Fibroblast of villous mesenchyme (primary cell): ENCODE measurements at regions not wholly inside any gene's neighbourhood (a gene's known extent, or its start where the extent isn't known, plus 50 kb on each side); places are given as distances from the start of the nearest gene placed in this dataset.
A peak's percentile ranks its signal among the peaks of the same experiment; 100 is the strongest.

Experiments
- DNase-seq: peaks from one replicate; pipeline ENCODE4 v3.0.0-alpha.2; 2010; ENCODE audit warnings: low read depth
- H3K4me3 ChIP-seq: 2 replicates; pipeline ENCODE4 v1.5.1; 2011; ENCODE audit warnings: low read depth, mild to moderate bottlenecking, low read length
- TF ChIP-seq, protein P1 (sequence below): IDR thresholded peaks from 2 replicates; pipeline ENCODE4 v1.5.1; 2012; ENCODE audit warnings: low read depth, mild to moderate bottlenecking, low read length; ENCODE audit not compliant: insufficient read depth

DNA sequence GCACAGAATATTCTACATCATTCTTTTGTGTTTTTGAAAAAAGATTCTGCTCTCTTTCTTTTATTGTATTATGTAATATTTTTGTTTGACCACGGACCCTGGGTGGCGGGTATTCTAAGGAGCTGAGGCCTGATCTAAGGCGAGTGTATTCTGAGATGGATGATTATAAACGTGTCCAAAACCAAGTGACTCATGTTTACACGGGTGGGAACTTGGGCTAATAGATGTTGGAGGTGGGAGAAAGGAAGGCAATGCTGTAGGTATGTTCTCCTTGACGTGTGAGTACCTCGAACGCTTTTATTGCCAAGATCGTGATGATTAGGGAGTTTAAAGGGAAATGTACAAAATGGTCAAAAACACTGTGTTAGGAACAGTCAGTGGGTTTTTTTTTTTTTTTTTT is 188.9 kb upstream of the FAT1 start:
- DNase-seq, result no peak
- TF ChIP-seq, protein P1, sequence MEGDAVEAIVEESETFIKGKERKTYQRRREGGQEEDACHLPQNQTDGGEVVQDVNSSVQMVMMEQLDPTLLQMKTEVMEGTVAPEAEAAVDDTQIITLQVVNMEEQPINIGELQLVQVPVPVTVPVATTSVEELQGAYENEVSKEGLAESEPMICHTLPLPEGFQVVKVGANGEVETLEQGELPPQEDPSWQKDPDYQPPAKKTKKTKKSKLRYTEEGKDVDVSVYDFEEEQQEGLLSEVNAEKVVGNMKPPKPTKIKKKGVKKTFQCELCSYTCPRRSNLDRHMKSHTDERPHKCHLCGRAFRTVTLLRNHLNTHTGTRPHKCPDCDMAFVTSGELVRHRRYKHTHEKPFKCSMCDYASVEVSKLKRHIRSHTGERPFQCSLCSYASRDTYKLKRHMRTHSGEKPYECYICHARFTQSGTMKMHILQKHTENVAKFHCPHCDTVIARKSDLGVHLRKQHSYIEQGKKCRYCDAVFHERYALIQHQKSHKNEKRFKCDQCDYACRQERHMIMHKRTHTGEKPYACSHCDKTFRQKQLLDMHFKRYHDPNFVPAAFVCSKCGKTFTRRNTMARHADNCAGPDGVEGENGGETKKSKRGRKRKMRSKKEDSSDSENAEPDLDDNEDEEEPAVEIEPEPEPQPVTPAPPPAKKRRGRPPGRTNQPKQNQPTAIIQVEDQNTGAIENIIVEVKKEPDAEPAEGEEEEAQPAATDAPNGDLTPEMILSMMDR, result no peak
- H3K4me3 ChIP-seq, result no peak overlapping the region

GRCh38 chr4:186915816-186916215 is 192.2 kb upstream of the FAT1 start:
- H3K4me3 ChIP-seq, result no peak overlapping the region
- DNase-seq, result no peak
- TF ChIP-seq, protein P1, result no peak

DNA sequence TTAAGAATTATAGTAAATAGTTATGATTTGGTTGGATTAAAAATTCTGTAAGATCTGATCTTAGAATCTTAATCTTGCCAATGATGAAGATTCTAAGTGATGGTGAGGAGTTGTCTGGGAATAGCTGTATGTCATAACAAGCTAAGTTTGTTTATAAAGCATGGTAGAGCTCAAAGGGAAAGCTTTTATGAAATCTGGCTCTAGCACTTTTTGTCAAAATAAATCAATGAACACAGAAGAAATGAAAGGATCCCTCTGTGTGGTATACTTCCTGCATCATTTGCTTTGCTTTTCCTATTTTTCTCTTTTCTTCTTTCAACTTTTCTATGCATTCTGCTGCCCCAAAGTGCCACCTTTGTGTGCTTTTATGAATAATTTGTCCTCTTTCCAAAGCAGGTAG is 193.5 kb upstream of the FAT1 start:
- DNase-seq, result peak; percentile 16
- TF ChIP-seq, protein P1, result no peak
- H3K4me3 ChIP-seq, result no peak overlapping the region

DNA sequence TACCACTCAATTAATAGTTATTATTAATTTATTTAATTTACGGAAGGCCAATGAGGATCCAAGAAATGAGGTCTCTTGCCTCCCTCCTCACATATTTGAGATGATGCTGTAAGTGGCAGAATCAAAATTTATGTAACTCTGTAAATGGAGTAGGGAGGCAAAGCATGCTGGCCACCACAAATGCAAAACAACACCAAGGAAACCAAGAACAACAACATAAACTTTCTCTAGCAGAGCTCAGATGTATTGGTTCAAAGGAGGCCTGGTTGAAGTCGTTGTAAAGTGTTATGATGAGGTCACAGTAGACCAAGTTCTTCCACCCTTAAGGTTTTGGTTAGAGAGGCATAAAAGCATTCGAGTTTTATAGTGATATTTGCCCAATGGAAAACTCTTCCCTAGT is 194.8 kb upstream of the FAT1 start:
- H3K4me3 ChIP-seq, result no peak overlapping the region
- TF ChIP-seq, protein P1, result no peak
- DNase-seq, result peak; percentile 81

GRCh38 chr4:186919340-186919739 is 195.7 kb upstream of the FAT1 start:
- H3K4me3 ChIP-seq, result no peak overlapping the region
- DNase-seq, result no peak
- TF ChIP-seq, protein P1, result no peak

DNA sequence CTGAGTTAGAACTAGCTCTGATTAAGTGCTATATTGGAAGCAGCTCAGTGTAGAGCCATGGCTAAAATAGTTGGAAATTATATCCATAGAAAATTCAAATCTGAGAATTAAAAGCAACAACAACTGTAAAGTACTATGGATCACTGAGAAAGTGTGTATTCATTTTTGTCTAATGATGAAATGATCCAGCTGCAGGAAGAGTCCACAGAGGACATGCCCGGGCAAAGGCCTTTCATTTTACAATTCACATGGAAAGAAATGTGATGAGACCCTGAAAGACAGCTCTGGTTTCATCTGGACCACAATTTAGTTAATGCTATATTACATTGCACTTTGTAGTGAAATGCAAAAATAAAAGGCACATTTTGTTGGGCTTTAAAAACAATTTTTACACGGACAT is 196.8 kb upstream of the FAT1 start:
- TF ChIP-seq, protein P1, result no peak
- no peak overlapping the region for H3K4me3 ChIP-seq
- peak; percentile 77 for DNase-seq

- no peak overlapping the region for H3K4me3 ChIP-seq
- DNase-seq, result no peak
- TF ChIP-seq, protein P1, result no peak
Measured at GRCh38 chr4:186920992-186921391, 197.3 kb upstream of the FAT1 start.
